Endothelial cell of umbilical vein (primary cell): ENCODE measurements at regions not wholly inside any gene's neighbourhood (a gene's known extent, or its start where the extent isn't known, plus 50 kb on each side); places are given as distances from the start of the nearest gene placed in this dataset.

ENCODE experiments used
- BruUV-seq: library from RNA; stranded (reverse); fragments of 400-500 nt; replicated peaks from 2 replicates; lab custom pipeline; 2021; lab: Mats Ljungman, UMichigan
- CTCF ChIA-PET: fragments of 300-600, 350-600 bp; sonication (Branson Sonifier 250); formaldehyde crosslinking; loops from one replicate; lab custom pipeline; 2021; ENCODE audit warnings: antibody characterized with exemption, inconsistent platforms; lab: Charles Lee
- POLR2A ChIA-PET: fragments of 300-600, 350-600 bp; sonication (Branson Sonifier 250); formaldehyde crosslinking; loops from one replicate; lab custom pipeline; 2021; ENCODE audit warnings: antibody characterized with exemption, inconsistent platforms; lab: Charles Lee
- DNase-seq: peaks from one replicate; pipeline ENCODE4 v3.0.0-alpha.2; 2011; ENCODE audit warnings: low read depth, low spot score
- FAIRE-seq: peaks from 2 replicates; lab custom pipeline; 2011; peaks lifted over from hg19 to GRCh38; lab: Jason Lieb, UNC
- H2AFZ ChIP-seq: 2 replicates; pipeline ENCODE4 v1.6.0; 2012; ENCODE audit warnings: low read depth, low read length, control low read depth, inconsistent platforms
- H3K27ac ChIP-seq: 2 replicates; pipeline ENCODE4 v1.5.1; 2011; ENCODE audit warnings: low read depth, mild to moderate bottlenecking, control low read depth, low read length, moderate library complexity; ENCODE audit not compliant: insufficient read depth
- H3K27me3 ChIP-seq, 2 experiments: 2 replicates each; pipeline versions ENCODE4 v1.6.0 to v1.6.1; 2011; ENCODE audit warnings: low read length in 2 of 2, mixed read lengths in 1 of 2; ENCODE audit not compliant: control insufficient read depth in 2 of 2, insufficient read depth in 2 of 2
- H3K36me3 ChIP-seq, 2 experiments: 2 replicates in 1 of 2; 3 replicates in 1 of 2; pipeline ENCODE4 v1.5.1; 2011; ENCODE audit warnings: low read length in 2 of 2, mild to moderate bottlenecking in 1 of 2, moderate library complexity in 1 of 2; ENCODE audit not compliant: control insufficient read depth in 2 of 2, insufficient read depth in 2 of 2; ENCODE audit errors: extremely low read depth in 1 of 2
- H3K4me1 ChIP-seq: 3 replicates; pipeline ENCODE4 v1.5.1; 2011; ENCODE audit warnings: mild to moderate bottlenecking, low read length; ENCODE audit not compliant: control insufficient read depth, insufficient read depth; ENCODE audit errors: extremely low read depth
- H3K4me2 ChIP-seq: 2 replicates; pipeline ENCODE4 v1.6.1; 2011; ENCODE audit warnings: low read length, control low read depth, mixed read lengths; ENCODE audit not compliant: insufficient read depth
- H3K4me3 ChIP-seq, 3 experiments: fragments of 200-600 bp in 1 of 3; sonication (generic), shearing (Covaris generic) in 1 of 3; replicated peaks in 1 of 3; 2 replicates each; pipeline ENCODE4 v1.5.1; 2011 to 2016; ENCODE audit warnings: control low read depth in 3 of 3, low read length in 3 of 3, mild to moderate bottlenecking in 2 of 3, inconsistent platforms in 1 of 3, low read depth in 1 of 3, moderate library complexity in 1 of 3; ENCODE audit not compliant: insufficient read depth in 1 of 3
- H3K79me2 ChIP-seq: 2 replicates; pipeline ENCODE4 v1.6.0; 2012; ENCODE audit warnings: low read length, inconsistent platforms; ENCODE audit not compliant: control insufficient read depth, insufficient read depth
- H3K9ac ChIP-seq: replicated peaks from 2 replicates; pipeline ENCODE3; 2011; ENCODE audit warnings: low read length, control low read depth; ENCODE audit not compliant: insufficient read depth; ENCODE audit errors: extremely low read depth
- H3K9me1 ChIP-seq: replicated peaks from 3 replicates; pipeline ENCODE4 v1.6.0; 2011; ENCODE audit warnings: mild to moderate bottlenecking, low read length; ENCODE audit not compliant: control insufficient read depth, insufficient read depth; ENCODE audit errors: extremely low read depth
- H3K9me3 ChIP-seq: replicated peaks from 2 replicates; pipeline ENCODE4 v1.5.1; 2012; ENCODE audit warnings: low read length, inconsistent platforms; ENCODE audit not compliant: control insufficient read depth, insufficient read depth
- H4K20me1 ChIP-seq: replicated peaks from 2 replicates; pipeline ENCODE3; 2011; ENCODE audit warnings: mild to moderate bottlenecking, low read length; ENCODE audit not compliant: control insufficient read depth, insufficient read depth; ENCODE audit errors: extremely low read depth
- FOS ChIP-seq: IDR thresholded peaks from 2 replicates; pipeline ENCODE4 v1.6.1; 2011; ENCODE audit warnings: mild to moderate bottlenecking, low read length, moderate library complexity, borderline replicate concordance; ENCODE audit not compliant: insufficient read depth
- GATA2 ChIP-seq: IDR thresholded peaks from 2 replicates; pipeline ENCODE4 v1.7.0; 2011; ENCODE audit warnings: low read depth, mild to moderate bottlenecking, moderate library complexity, mixed read lengths, low read length; ENCODE audit not compliant: insufficient read length, insufficient read depth
- MYC ChIP-seq: IDR thresholded peaks from one replicate; pipeline ENCODE4 v1.6.1; 2011; ENCODE audit warnings: mild to moderate bottlenecking, low read depth, low read length
- POLR2AphosphoS5 ChIP-seq: IDR thresholded peaks from 2 replicates; pipeline ENCODE4 v1.6.1; 2012; ENCODE audit warnings: low read depth, mild to moderate bottlenecking, control low read depth, low read length, moderate library complexity; ENCODE audit not compliant: insufficient read depth
- dilution Hi-C: fragments of 300-500 bp; cut with MboI; formaldehyde crosslinking; loops from one replicate; pipeline ENCODE4 v1.15.0; 2019; ENCODE audit warnings: low sequenced_read_pairs; ENCODE audit not compliant: extremely low pct_ligation_motif_present
- intact Hi-C: fragments of 100-400 bp; cut with micrococcal nuclease; formaldehyde crosslinking; loops from one replicate; pipeline ENCODE4 v1.10.0; 2022
- TF ChIP-seq, protein P1 (sequence below), 2 donors: IDR thresholded peaks; 1 replicate in 1 of 2; 2 replicates in 1 of 2; pipeline ENCODE4 v1.5.1; 2011; ENCODE audit warnings: low read length in 2 of 2, mild to moderate bottlenecking in 2 of 2, moderate library complexity in 2 of 2, control low read depth in 1 of 2, inconsistent platforms in 1 of 2, low read depth in 1 of 2; ENCODE audit not compliant: insufficient read depth in 1 of 2; ENCODE audit errors: extremely low read depth in 1 of 2

DNA sequence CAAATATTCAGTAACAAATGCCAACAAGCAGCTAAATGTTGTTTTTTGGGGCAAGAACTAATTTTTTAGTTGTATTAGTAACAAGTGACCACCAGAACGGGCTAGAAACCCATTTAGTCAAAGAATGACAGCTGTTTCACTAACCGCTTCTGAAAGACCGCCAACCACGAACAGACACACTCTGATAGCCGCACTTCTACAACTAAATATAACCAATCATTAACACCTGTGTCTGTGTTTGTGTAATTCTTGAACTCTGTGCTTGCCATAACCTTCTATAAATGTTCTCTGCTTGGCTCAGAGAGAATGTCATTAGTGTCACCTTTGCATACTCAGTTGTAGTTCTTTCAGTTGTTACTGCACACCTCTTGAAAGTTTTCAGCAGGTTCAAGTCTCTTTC is 526.3 kb upstream of the LRRTM1 start:
- H3K27me3 ChIP-seq = no peaks in the 10 kb centered on the region
- FAIRE-seq = no peak
- no peak overlapping the region for H3K27ac ChIP-seq
- no peaks in the 10 kb centered on the region for H3K36me3 ChIP-seq
- CTCF ChIA-PET = no interaction called here
- no peak overlapping the region for H3K4me3 ChIP-seq
- H3K9me1 ChIP-seq = no peaks in the 10 kb centered on the region
- POLR2A ChIA-PET = no interaction called here
- intact Hi-C loops (no loop called here), dilution Hi-C loops (no loop called here)
- no peaks in the 10 kb centered on the region for H3K9me3 ChIP-seq
- H3K4me2 ChIP-seq = no peak overlapping the region
- no peak overlapping the region for H3K9ac ChIP-seq
- TF ChIP-seq, protein P1, sequence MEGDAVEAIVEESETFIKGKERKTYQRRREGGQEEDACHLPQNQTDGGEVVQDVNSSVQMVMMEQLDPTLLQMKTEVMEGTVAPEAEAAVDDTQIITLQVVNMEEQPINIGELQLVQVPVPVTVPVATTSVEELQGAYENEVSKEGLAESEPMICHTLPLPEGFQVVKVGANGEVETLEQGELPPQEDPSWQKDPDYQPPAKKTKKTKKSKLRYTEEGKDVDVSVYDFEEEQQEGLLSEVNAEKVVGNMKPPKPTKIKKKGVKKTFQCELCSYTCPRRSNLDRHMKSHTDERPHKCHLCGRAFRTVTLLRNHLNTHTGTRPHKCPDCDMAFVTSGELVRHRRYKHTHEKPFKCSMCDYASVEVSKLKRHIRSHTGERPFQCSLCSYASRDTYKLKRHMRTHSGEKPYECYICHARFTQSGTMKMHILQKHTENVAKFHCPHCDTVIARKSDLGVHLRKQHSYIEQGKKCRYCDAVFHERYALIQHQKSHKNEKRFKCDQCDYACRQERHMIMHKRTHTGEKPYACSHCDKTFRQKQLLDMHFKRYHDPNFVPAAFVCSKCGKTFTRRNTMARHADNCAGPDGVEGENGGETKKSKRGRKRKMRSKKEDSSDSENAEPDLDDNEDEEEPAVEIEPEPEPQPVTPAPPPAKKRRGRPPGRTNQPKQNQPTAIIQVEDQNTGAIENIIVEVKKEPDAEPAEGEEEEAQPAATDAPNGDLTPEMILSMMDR (IDR thresholded peaks at IDR 0.05; ENCODE audit: extremely low read depth in 1 of 2, insufficient read depth in 1 of 2, low read depth in 1 of 2, low read length in 2 of 2) = no peak
- TF ChIP-seq MYC = no peak
- no peak for TF ChIP-seq GATA2
- TF ChIP-seq FOS = no peak
- no peak for TF ChIP-seq POLR2AphosphoS5
- H2AFZ ChIP-seq = no peak overlapping the region
- H3K79me2 ChIP-seq = no peaks in the 10 kb centered on the region
- H3K4me1 ChIP-seq = no peaks in the 10 kb centered on the region
- no peak for DNase-seq
- BruUV-seq = no TSS peak
- no peaks in the 10 kb centered on the region for H4K20me1 ChIP-seq

DNA sequence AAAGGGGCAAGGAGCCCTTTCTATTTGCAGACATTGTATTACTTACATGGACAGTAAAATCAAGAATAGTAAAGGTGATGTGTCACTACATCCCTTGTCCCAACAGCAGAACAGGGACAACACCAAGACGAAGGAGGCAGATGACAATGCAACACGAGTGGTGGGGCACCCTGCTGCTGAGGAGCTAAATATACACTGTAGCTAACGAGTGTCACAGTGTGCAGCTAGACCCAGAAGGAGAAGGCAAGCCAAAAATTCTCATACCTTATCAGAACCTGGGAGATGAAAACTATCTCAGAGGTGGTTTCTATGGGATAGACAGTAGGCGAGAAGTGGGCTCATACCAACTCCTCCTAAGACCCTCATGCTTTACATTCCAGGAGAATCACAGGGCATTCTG is 518.4 kb upstream of the LRRTM1 start:
- POLR2A ChIA-PET = no interaction called here
- Histone ChIP-seq H3K27me3 (no peaks in the 10 kb centered on the region), H3K4me2 (no peak overlapping the region), H3K36me3 (no peaks in the 10 kb centered on the region), H3K9me3 (peaks cover 3% of the 10 kb centered on the region), H4K20me1 (no peaks in the 10 kb centered on the region), H3K4me3 (no peak overlapping the region), H3K9ac (no peak overlapping the region), H2AFZ (no peak overlapping the region), H3K9me1 (no peaks in the 10 kb centered on the region), H3K4me1 (no peaks in the 10 kb centered on the region), H3K79me2 (no peaks in the 10 kb centered on the region), H3K27ac (no peak overlapping the region)
- TF ChIP-seq GATA2 (no peak), MYC (no peak)
- TF ChIP-seq, protein P1 (IDR thresholded peaks at IDR 0.05; ENCODE audit: extremely low read depth in 1 of 2, insufficient read depth in 1 of 2, low read depth in 1 of 2, low read length in 2 of 2) = no peak
- DNase-seq (no peak), FAIRE-seq (no peak)
- no TSS peak for BruUV-seq
- dilution Hi-C loops (no loop called here), intact Hi-C loops (no loop called here)
- CTCF ChIA-PET = no interaction called here
